ENCODE measurements at regions not wholly inside any gene's neighbourhood (a gene's known extent, or its start where the extent isn't known, plus 50 kb on each side); places are given as distances from the start of the nearest gene placed in this dataset.

DNA sequence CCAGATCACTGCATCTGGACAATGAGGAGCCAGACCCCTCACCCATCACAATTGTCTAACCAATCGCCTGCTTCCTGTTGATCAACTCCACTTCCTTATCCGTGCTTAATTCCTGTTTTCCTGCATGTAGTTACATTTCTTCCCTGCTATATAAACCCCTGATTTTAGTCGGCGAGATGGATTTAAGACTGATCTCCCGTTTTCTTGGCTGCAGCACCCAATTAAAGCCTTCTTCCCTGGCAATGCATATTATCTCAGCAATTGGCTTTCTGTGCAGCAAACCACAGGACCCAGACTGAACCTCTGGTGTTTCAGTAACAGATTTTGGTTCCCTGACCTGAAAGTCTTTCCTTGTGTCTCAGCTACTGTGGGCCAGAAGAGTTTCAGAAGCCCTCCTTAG, 272.3 kb downstream of the IPO8 start:
- TF ChIP-seq, protein P1, sequence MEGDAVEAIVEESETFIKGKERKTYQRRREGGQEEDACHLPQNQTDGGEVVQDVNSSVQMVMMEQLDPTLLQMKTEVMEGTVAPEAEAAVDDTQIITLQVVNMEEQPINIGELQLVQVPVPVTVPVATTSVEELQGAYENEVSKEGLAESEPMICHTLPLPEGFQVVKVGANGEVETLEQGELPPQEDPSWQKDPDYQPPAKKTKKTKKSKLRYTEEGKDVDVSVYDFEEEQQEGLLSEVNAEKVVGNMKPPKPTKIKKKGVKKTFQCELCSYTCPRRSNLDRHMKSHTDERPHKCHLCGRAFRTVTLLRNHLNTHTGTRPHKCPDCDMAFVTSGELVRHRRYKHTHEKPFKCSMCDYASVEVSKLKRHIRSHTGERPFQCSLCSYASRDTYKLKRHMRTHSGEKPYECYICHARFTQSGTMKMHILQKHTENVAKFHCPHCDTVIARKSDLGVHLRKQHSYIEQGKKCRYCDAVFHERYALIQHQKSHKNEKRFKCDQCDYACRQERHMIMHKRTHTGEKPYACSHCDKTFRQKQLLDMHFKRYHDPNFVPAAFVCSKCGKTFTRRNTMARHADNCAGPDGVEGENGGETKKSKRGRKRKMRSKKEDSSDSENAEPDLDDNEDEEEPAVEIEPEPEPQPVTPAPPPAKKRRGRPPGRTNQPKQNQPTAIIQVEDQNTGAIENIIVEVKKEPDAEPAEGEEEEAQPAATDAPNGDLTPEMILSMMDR (IDR thresholded peaks at IDR 0.05; ENCODE audit: poor library complexity) = no peak
- TF ChIP-seq EZH2 (IDR thresholded peaks at IDR 0.05; ENCODE audit: borderline replicate concordance) = no peak
- no peak for TF ChIP-seq EZH2phosphoT487 (IDR thresholded peaks at IDR 0.05; ENCODE audit: low read depth, severe bottlenecking, unreplicated experiment)
